ENCODE measurements at regions not wholly inside any gene's neighbourhood (a gene's known extent, or its start where the extent isn't known, plus 50 kb on each side); places are given as distances from the start of the nearest gene placed in this dataset.

- no peak for DNase-seq (ENCODE audit: low read depth in 2 of 2)
- TF ChIP-seq CTCF (IDR thresholded peaks at IDR 0.05; ENCODE audit: low read depth, low read length), result no peak
- H3K4me3 ChIP-seq (replicated peaks in 1 of 2; ENCODE audit: low read depth in 2 of 2, low read length in 2 of 2), result no peak overlapping the region
Observed at GRCh38 chr9:106532306-106533015, 330.5 kb upstream of the ZNF462 start.

- no peak overlapping the region for H3K4me3 ChIP-seq (replicated peaks in 1 of 2; ENCODE audit: low read depth in 2 of 2, low read length in 2 of 2)
- no peak for DNase-seq (ENCODE audit: low read depth in 2 of 2)
- no peak for TF ChIP-seq CTCF (IDR thresholded peaks at IDR 0.05; ENCODE audit: low read depth, low read length)
Observed at GRCh38 chr9:106534800-106535199, 328.2 kb upstream of the ZNF462 start.

GRCh38 chr9:106535439-106535838 is 327.5 kb upstream of the ZNF462 start:
- no peak for DNase-seq (ENCODE audit: low read depth in 2 of 2)
- H3K4me3 ChIP-seq (replicated peaks in 1 of 2; ENCODE audit: low read depth in 2 of 2, low read length in 2 of 2), result no peak overlapping the region
- TF ChIP-seq CTCF (IDR thresholded peaks at IDR 0.05; ENCODE audit: low read depth, low read length), result no peak

GRCh38 chr9:106557996-106558667 is 304.8 kb upstream of the ZNF462 start:
- DNase-seq (ENCODE audit: low read depth in 2 of 2), result no peak
- no peak overlapping the region for H3K4me3 ChIP-seq (replicated peaks in 1 of 2; ENCODE audit: low read depth in 2 of 2, low read length in 2 of 2)
- no peak for TF ChIP-seq CTCF (IDR thresholded peaks at IDR 0.05; ENCODE audit: low read depth, low read length)

- no peak overlapping the region for H3K4me3 ChIP-seq (replicated peaks in 1 of 2; ENCODE audit: low read depth in 2 of 2, low read length in 2 of 2)
- no peak for DNase-seq (ENCODE audit: low read depth in 2 of 2)
- no peak for TF ChIP-seq CTCF (IDR thresholded peaks at IDR 0.05; ENCODE audit: low read depth, low read length)
Observed at GRCh38 chr9:106560540-106560939, 302.4 kb upstream of the ZNF462 start.

- no peak for DNase-seq (ENCODE audit: low read depth in 2 of 2)
- TF ChIP-seq CTCF (IDR thresholded peaks at IDR 0.05; ENCODE audit: low read depth, low read length), result no peak
- no peak overlapping the region for H3K4me3 ChIP-seq (replicated peaks in 1 of 2; ENCODE audit: low read depth in 2 of 2, low read length in 2 of 2)
Observed at GRCh38 chr9:106575823-106576222, 287.1 kb upstream of the ZNF462 start.

All from cardiac fibroblast (primary cell).